ENCODE measurements at regions not wholly inside any gene's neighbourhood (a gene's known extent, or its start where the extent isn't known, plus 50 kb on each side); places are given as distances from the start of the nearest gene placed in this dataset.

DNA sequence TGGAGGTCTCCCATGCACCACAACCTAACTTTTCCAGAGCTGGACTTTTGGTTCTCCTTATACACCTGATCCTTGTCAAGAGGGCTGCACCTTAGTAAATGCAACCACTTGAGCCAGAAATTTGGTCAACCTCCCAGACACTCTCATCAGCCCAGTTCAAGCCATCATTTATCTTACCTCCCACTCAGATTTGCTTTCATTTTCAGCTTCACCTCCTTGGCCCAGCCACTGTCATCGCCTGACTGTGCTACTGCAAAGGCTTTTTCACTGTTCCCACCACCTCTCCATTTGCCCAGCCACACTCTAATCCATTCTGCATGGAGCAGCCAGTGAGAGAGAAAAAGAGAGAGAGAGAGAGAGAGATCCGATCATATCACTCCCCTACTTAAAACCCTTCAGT, 112.4 kb upstream of the DDX18 start:
- H3K36me3 Mint-ChIP-seq (ENCODE audit: unreplicated experiment), result no peaks in the 10 kb centered on the region
- H3K4me1 Mint-ChIP-seq (ENCODE audit: unreplicated experiment), result no peaks in the 10 kb centered on the region
- DNase-seq (ENCODE audit: extremely low spot score, unreplicated experiment), result no peak
- TF ChIP-seq, protein P1, sequence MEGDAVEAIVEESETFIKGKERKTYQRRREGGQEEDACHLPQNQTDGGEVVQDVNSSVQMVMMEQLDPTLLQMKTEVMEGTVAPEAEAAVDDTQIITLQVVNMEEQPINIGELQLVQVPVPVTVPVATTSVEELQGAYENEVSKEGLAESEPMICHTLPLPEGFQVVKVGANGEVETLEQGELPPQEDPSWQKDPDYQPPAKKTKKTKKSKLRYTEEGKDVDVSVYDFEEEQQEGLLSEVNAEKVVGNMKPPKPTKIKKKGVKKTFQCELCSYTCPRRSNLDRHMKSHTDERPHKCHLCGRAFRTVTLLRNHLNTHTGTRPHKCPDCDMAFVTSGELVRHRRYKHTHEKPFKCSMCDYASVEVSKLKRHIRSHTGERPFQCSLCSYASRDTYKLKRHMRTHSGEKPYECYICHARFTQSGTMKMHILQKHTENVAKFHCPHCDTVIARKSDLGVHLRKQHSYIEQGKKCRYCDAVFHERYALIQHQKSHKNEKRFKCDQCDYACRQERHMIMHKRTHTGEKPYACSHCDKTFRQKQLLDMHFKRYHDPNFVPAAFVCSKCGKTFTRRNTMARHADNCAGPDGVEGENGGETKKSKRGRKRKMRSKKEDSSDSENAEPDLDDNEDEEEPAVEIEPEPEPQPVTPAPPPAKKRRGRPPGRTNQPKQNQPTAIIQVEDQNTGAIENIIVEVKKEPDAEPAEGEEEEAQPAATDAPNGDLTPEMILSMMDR (IDR thresholded peaks at IDR 0.05), result no peak
- H3K4me3 Mint-ChIP-seq (ENCODE audit: unreplicated experiment), result no peak overlapping the region
- H3K27me3 Mint-ChIP-seq (ENCODE audit: unreplicated experiment), result no peaks in the 10 kb centered on the region
- H3K27ac Mint-ChIP-seq (ENCODE audit: unreplicated experiment), result no peak overlapping the region
- no peaks in the 10 kb centered on the region for H3K9me3 Mint-ChIP-seq (ENCODE audit: unreplicated experiment)

DNA sequence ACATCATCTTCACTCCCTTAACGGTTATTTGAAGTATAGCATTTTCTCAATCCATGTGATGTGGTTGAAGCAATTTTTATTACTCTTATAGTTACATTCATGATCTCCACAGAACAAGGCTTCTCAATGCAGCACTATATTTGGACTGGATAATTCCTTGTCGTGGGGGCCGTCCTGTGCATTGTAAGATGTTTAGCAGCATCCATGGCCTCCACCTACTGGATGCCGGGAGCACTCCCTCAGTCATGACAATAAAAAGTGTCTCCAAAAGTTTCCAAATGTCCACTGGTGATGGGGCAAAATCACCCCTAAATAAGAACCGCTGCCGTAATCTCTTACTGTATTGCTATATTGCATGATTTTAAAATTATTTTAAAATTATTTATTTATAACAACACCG, 110.6 kb upstream of the DDX18 start:
- TF ChIP-seq, protein P1 (IDR thresholded peaks at IDR 0.05), result no peak
- no peaks in the 10 kb centered on the region for H3K9me3 Mint-ChIP-seq (ENCODE audit: unreplicated experiment)
- H3K4me1 Mint-ChIP-seq (ENCODE audit: unreplicated experiment), result no peaks in the 10 kb centered on the region
- H3K36me3 Mint-ChIP-seq (ENCODE audit: unreplicated experiment), result no peaks in the 10 kb centered on the region
- no peak overlapping the region for H3K4me3 Mint-ChIP-seq (ENCODE audit: unreplicated experiment)
- H3K27ac Mint-ChIP-seq (ENCODE audit: unreplicated experiment), result no peak overlapping the region
- no peak for DNase-seq (ENCODE audit: extremely low spot score, unreplicated experiment)
- H3K27me3 Mint-ChIP-seq (ENCODE audit: unreplicated experiment), result no peaks in the 10 kb centered on the region

DNA sequence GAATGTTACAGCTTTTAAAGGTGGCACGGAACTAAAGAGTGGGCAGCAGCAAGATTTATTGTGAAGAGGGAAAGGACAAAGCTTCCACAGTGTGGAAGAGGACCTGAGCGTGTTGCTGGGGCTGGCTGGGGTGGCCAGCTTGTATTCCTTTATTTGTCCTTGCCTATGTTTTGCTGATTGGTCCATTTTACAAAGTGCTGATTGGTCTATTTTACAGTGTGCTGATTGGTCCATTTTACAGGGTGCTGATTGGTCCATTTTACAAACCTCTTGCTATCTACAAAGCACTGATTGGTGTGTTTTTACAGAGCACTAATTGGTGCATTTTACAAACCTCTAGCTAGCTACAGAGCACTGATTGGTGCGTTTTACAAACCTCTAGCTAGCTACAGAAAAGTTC, 109.7 kb upstream of the DDX18 start:
- no peaks in the 10 kb centered on the region for H3K27me3 Mint-ChIP-seq (ENCODE audit: unreplicated experiment)
- no peaks in the 10 kb centered on the region for H3K9me3 Mint-ChIP-seq (ENCODE audit: unreplicated experiment)
- no peaks in the 10 kb centered on the region for H3K4me1 Mint-ChIP-seq (ENCODE audit: unreplicated experiment)
- H3K36me3 Mint-ChIP-seq (ENCODE audit: unreplicated experiment), result no peaks in the 10 kb centered on the region
- no peak overlapping the region for H3K27ac Mint-ChIP-seq (ENCODE audit: unreplicated experiment)
- DNase-seq (ENCODE audit: extremely low spot score, unreplicated experiment), result no peak
- TF ChIP-seq, protein P1 (IDR thresholded peaks at IDR 0.05), result no peak
- H3K4me3 Mint-ChIP-seq (ENCODE audit: unreplicated experiment), result no peak overlapping the region

DNA sequence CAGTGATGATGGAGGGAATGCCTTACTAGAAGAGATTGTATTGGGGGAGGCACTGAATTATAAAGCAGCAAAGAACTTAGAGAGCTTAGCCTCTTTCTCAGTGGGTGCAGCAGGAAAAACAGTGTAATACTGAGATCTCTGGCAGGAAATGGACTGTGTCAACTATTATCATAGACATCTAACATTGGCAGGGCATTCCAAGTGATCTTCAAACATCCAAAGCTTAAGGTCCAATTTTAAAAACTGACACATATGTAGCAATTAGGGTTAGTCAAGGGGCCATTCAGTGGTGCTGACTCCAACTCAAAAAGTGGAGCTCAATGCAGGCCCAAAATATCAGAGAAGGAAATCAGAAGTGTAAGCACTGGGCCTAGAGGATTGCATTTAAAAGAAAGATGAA, 106.6 kb upstream of the DDX18 start:
- Mint-ChIP-seq H3K27ac (ENCODE audit: unreplicated experiment) (no peak overlapping the region), H3K9me3 (ENCODE audit: unreplicated experiment) (no peaks in the 10 kb centered on the region), H3K4me3 (ENCODE audit: unreplicated experiment) (no peak overlapping the region), H3K36me3 (ENCODE audit: unreplicated experiment) (no peaks in the 10 kb centered on the region), H3K27me3 (ENCODE audit: unreplicated experiment) (no peaks in the 10 kb centered on the region), H3K4me1 (ENCODE audit: unreplicated experiment) (no peaks in the 10 kb centered on the region)
- DNase-seq (ENCODE audit: extremely low spot score, unreplicated experiment), result no peak
- TF ChIP-seq, protein P1 (IDR thresholded peaks at IDR 0.05), result no peak

DNA sequence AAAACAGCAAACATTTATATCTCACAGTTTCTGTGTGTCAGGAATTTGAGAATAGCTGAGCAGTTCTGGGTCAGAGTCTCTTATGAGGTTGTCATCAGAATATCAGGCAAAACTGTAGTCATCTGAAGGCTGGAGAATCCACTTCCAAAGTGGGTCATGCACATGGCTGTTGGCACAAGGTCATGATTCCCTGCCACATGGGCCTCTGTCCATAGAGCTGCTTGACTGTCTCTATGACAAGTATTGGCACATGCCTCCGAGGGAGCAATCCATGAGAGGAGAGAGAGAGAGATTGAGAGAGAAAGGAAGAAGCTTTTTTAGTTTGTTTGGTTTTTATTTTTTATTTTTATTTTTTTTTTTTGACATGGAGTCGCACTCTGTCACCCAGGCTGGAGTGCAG, 101.8 kb upstream of the DDX18 start:
- TF ChIP-seq, protein P1 (IDR thresholded peaks at IDR 0.05), result no peak
- Mint-ChIP-seq H3K36me3 (ENCODE audit: unreplicated experiment) (no peaks in the 10 kb centered on the region), H3K27me3 (ENCODE audit: unreplicated experiment) (no peaks in the 10 kb centered on the region), H3K4me1 (ENCODE audit: unreplicated experiment) (no peaks in the 10 kb centered on the region), H3K27ac (ENCODE audit: unreplicated experiment) (no peak overlapping the region), H3K4me3 (ENCODE audit: unreplicated experiment) (no peak overlapping the region), H3K9me3 (ENCODE audit: unreplicated experiment) (no peaks in the 10 kb centered on the region)
- no peak for DNase-seq (ENCODE audit: extremely low spot score, unreplicated experiment)
